ENCODE measurements at regions not wholly inside any gene's neighbourhood (a gene's known extent, or its start where the extent isn't known, plus 50 kb on each side); places are given as distances from the start of the nearest gene placed in this dataset.

- Histone ChIP-seq H3K4me3 (ENCODE audit: insufficient read depth, low read depth, low read length) (no peak overlapping the region), H2BK15ac (ENCODE audit: low read depth, low read length) (peak overlapping the region; percentile 24; the same call in 2 of the 3 replicates), H2BK120ac (ENCODE audit: low read depth, low read length) (peak overlapping the region; percentile 97), H2AK5ac (ENCODE audit: low read depth, low read length) (peak overlapping the region; percentile 12; the same call in 1 of the 2 replicates), H3K4me2 (ENCODE audit: low read depth, low read length) (no peak overlapping the region), H3K9me3 (ENCODE audit: control insufficient read depth, insufficient read depth, low read length) (no peaks in the 10 kb centered on the region), H3K9me1 (ENCODE audit: insufficient read depth, low read length) (no peaks in the 10 kb centered on the region), H4K20me1 (ENCODE audit: insufficient read depth, low read length) (no peaks in the 10 kb centered on the region), H3K9ac (ENCODE audit: low read depth, low read length) (peak overlapping the region; percentile 7; the same call in 1 of the 2 replicates), H3K27ac (ENCODE audit: insufficient read depth, low read length) (peak overlapping the region; percentile 13; the same call in 1 of the 2 replicates), H3K18ac (ENCODE audit: low read depth, low read length) (peak overlapping the region; percentile 86; the same call in 1 of the 2 replicates), H3K23ac (ENCODE audit: low read depth, low read length) (peak overlapping the region; percentile 98; the same call in 1 of the 2 replicates), H2BK5ac (ENCODE audit: low read depth, low read length, poor library complexity, severe bottlenecking) (peak overlapping the region; percentile 97), H2AFZ (replicated peaks; ENCODE audit: low read length, poor library complexity) (no peak overlapping the region), H4K91ac (ENCODE audit: insufficient read depth, low read depth, low read length) (peak overlapping the region; percentile 53), H2BK20ac (ENCODE audit: low read depth, low read length) (peak overlapping the region; percentile 95), H2AK9ac (replicated peaks; ENCODE audit: low read depth, low read length, poor library complexity) (no peak overlapping the region), H3K4me1 (ENCODE audit: control insufficient read depth, insufficient read depth, low read length) (peaks cover 13% of the 10 kb centered on the region), H4K5ac (ENCODE audit: low read depth, low read length) (peak overlapping the region; percentile 19; the same call in 1 of the 2 replicates), H3K27me3 (ENCODE audit: control insufficient read depth, insufficient read depth, low read length) (no peaks in the 10 kb centered on the region), H3K4ac (ENCODE audit: low read depth, low read length) (peak overlapping the region; percentile 93; the same call in 1 of the 2 replicates), H4K8ac (ENCODE audit: low read depth in 2 of 2, low read length in 2 of 2) (peak overlapping the region; percentile 21 to 92), H3K36me3 (ENCODE audit: control insufficient read depth, insufficient read depth, low read length) (no peaks in the 10 kb centered on the region), H3K56ac (ENCODE audit: extremely low read depth, insufficient read depth, low read length) (peak overlapping the region; percentile 84; the same call in 1 of the 2 replicates), H3K79me1 (ENCODE audit: low read depth in 1 of 2, low read length in 2 of 2) (peaks cover 4 to 18% of the 10 kb centered on the region in 2 experiments; a peak in 2 of 4 replicates), H3K14ac (replicated peaks; ENCODE audit: low read depth, low read length) (peak overlapping the region; percentile 79)
- CTCF ChIA-PET = no interaction called here
- TF ChIP-seq MAFK (IDR thresholded peaks at IDR 0.05; ENCODE audit: low read depth, low read length) = no peak
- no peak for TF ChIP-seq CEBPB (IDR thresholded peaks at IDR 0.05; ENCODE audit: low read depth, low read length)
- no peak for TF ChIP-seq FOS (IDR thresholded peaks at IDR 0.05; ENCODE audit: low read depth, low read length)
- TF ChIP-seq MXI1 (IDR thresholded peaks at IDR 0.05; ENCODE audit: borderline replicate concordance, low read depth, low read length) = no peak
- no peak for TF ChIP-seq CTCF (conservative IDR thresholded peaks at IDR 0.05; ENCODE audit: low read depth, low read length)
- TF ChIP-seq MAZ (IDR thresholded peaks at IDR 0.05; ENCODE audit: borderline replicate concordance, low read depth, low read length) = no peak
- TF ChIP-seq ELK1 (IDR thresholded peaks at IDR 0.05; ENCODE audit: borderline replicate concordance, low read depth, low read length) = no peak
- TF ChIP-seq NFE2L2 (IDR thresholded peaks at IDR 0.05; ENCODE audit: low read depth, low read length) = no peak
- no peak for TF ChIP-seq CHD1 (IDR thresholded peaks at IDR 0.05; ENCODE audit: low read depth, low read length)
- TF ChIP-seq RCOR1 (IDR thresholded peaks at IDR 0.05; ENCODE audit: insufficient replicate concordance, low read length) = no peak
- TF ChIP-seq USF2 (IDR thresholded peaks at IDR 0.05; ENCODE audit: low read depth, low read length) = no peak
- TF ChIP-seq RAD21 (IDR thresholded peaks at IDR 0.05; ENCODE audit: low read length) = no peak
- TF ChIP-seq RFX5 (IDR thresholded peaks at IDR 0.05; ENCODE audit: low read depth, low read length) = no peak
- no peak for TF ChIP-seq BHLHE40 (IDR thresholded peaks at IDR 0.05; ENCODE audit: low read depth, low read length)
- no peak for TF ChIP-seq SMC3 (IDR thresholded peaks at IDR 0.05; ENCODE audit: low read depth, low read length)
- TF ChIP-seq POLR2A (IDR thresholded peaks at IDR 0.05; ENCODE audit: low read depth, low read length) = no peak
- intact Hi-C loops (cut with micrococcal nuclease) = no loop called here
- ATAC-seq (ENCODE audit: low read depth) (0 out of 2 replicates have a peak, but pooled peaks have one; percentile 9), DNase-seq (peak; percentile 44)
- BruUV-seq (replicated peaks) = no TSS peak
- POLR2A ChIA-PET (ENCODE audit: unreplicated experiment) = interaction anchor here (0.6 kb wide), 1 partner anchor 122 kb away, joined by 3 read pairs; no protein-coding TSS in a partner anchor
- no CpG with 5 or more reads among the region's 1 CpG for WGBS, 2 experiments (ENCODE audit: extremely low coverage in 2 of 2, insufficient read length in 1 of 2)
- dilution Hi-C loops (cut with HindIII; ENCODE audit: low sequenced_read_pairs, unreplicated experiment) = no loop called here
- in situ Hi-C loops (cut with MboI; ENCODE audit: low sequenced_read_pairs) = no loop called here
Observed at GRCh38 chrX:45709381-45709780, 508.7 kb upstream of the DIPK2B start.

Measured in IMR-90 (cell line).